Keratinocyte (primary cell): ENCODE measurements at regions not wholly inside any gene's neighbourhood (a gene's known extent, or its start where the extent isn't known, plus 50 kb on each side); places are given as distances from the start of the nearest gene placed in this dataset.

Experiments
- DNase-seq: peaks from one replicate; pipeline ENCODE4 v3.0.0-alpha.2; 2011; ENCODE audit warnings: low read depth, missing footprints, low spot score
- FAIRE-seq: peaks from 2 replicates; lab custom pipeline; 2011; peaks lifted over from hg19 to GRCh38; lab: Jason Lieb, UNC
- H2AFZ ChIP-seq: 2 replicates; pipeline ENCODE4 v1.6.0; 2012; ENCODE audit warnings: low read length, control low read depth, inconsistent platforms; ENCODE audit not compliant: control insufficient read depth
- H3K27ac ChIP-seq: 2 replicates; pipeline ENCODE4 v1.5.1; 2011; ENCODE audit warnings: low read length; ENCODE audit not compliant: control insufficient read depth, insufficient read depth
- H3K27me3 ChIP-seq: 3 replicates; pipeline ENCODE4 v1.6.0; 2011; ENCODE audit warnings: low read length; ENCODE audit not compliant: control insufficient read depth, insufficient read depth; ENCODE audit errors: extremely low read depth
- H3K36me3 ChIP-seq, 2 experiments: 2 replicates in 1 of 2; 3 replicates in 1 of 2; pipeline ENCODE4 v1.5.1; 2011; ENCODE audit warnings: low read length in 2 of 2, mild to moderate bottlenecking in 1 of 2; ENCODE audit not compliant: control insufficient read depth in 2 of 2, insufficient read depth in 2 of 2; ENCODE audit errors: extremely low read depth in 1 of 2
- H3K4me1 ChIP-seq: 3 replicates; pipeline ENCODE4 v1.5.1; 2011; ENCODE audit warnings: low read length; ENCODE audit not compliant: control insufficient read depth, insufficient read depth; ENCODE audit errors: extremely low read depth
- H3K4me2 ChIP-seq: 3 replicates; pipeline ENCODE4 v1.6.0; 2011; ENCODE audit warnings: low read depth, low read length; ENCODE audit not compliant: control insufficient read depth, insufficient read depth; ENCODE audit errors: extremely low read depth
- H3K4me3 ChIP-seq, 3 experiments: fragments of 200-600 bp in 1 of 3; sonication (generic) in 1 of 3; 2 replicates in 2 of 3; 3 replicates in 1 of 3; pipeline ENCODE4 v1.5.1; 2011 to 2016; ENCODE audit warnings: low read length in 3 of 3, mild to moderate bottlenecking in 3 of 3, control low read depth in 2 of 3, inconsistent platforms in 1 of 3, low read depth in 1 of 3, mixed read lengths in 1 of 3, mixed run types in 1 of 3, moderate library complexity in 1 of 3; ENCODE audit not compliant: control insufficient read depth in 2 of 3, insufficient read depth in 2 of 3; ENCODE audit errors: extremely low read depth in 1 of 3
- H3K79me2 ChIP-seq: 2 replicates; pipeline ENCODE4 v1.6.0; 2012; ENCODE audit warnings: low read length; ENCODE audit not compliant: control insufficient read depth, insufficient read depth
- H3K9ac ChIP-seq: 3 replicates; pipeline ENCODE4 v1.6.0; 2011; ENCODE audit warnings: low read length; ENCODE audit not compliant: control insufficient read depth, insufficient read depth; ENCODE audit errors: extremely low read depth
- H3K9me1 ChIP-seq: 3 replicates; pipeline ENCODE4 v1.6.0; 2011; ENCODE audit warnings: low read length; ENCODE audit not compliant: control insufficient read depth, insufficient read depth; ENCODE audit errors: extremely low read depth
- H3K9me3 ChIP-seq: 2 replicates; pipeline ENCODE4 v1.5.1; 2012; ENCODE audit warnings: low read depth, low read length; ENCODE audit not compliant: control insufficient read depth
- H4K20me1 ChIP-seq: 3 replicates; pipeline ENCODE4 v1.6.0; 2011; ENCODE audit warnings: low read length; ENCODE audit not compliant: control insufficient read depth, insufficient read depth; ENCODE audit errors: extremely low read depth
- CTCF ChIP-seq, 3 experiments: IDR thresholded peaks in 1 of 3; conservative IDR thresholded peaks in 1 of 3; optimal IDR thresholded peaks in 1 of 3; 2 replicates in 2 of 3; 3 replicates in 1 of 3; pipeline versions ENCODE3 to v1.5.1; 2011; ENCODE audit warnings: low read length in 3 of 3, mild to moderate bottlenecking in 3 of 3, moderate library complexity in 2 of 3, control low read depth in 1 of 3, inconsistent platforms in 1 of 3; ENCODE audit not compliant: insufficient read depth in 2 of 3; ENCODE audit errors: extremely low read depth in 1 of 3
- EZH2 ChIP-seq: IDR thresholded peaks from one replicate; pipeline ENCODE4 v1.6.1; 2012; ENCODE audit warnings: inconsistent platforms, mild to moderate bottlenecking, low read length, moderate library complexity
- dilution Hi-C: fragments of 300-500 bp; cut with MboI; formaldehyde crosslinking; loops from one replicate; pipeline ENCODE4 v1.7.0; 2020; ENCODE audit warnings: low sequenced_read_pairs; ENCODE audit not compliant: extremely low pct_ligation_motif_present

GRCh38 chr20:24070679-24071078, 82.1 kb upstream of the GGTLC1 start:
- Histone ChIP-seq H3K4me1 (no peaks in the 10 kb centered on the region), H3K9ac (no peak overlapping the region), H3K36me3 (no peaks in the 10 kb centered on the region), H4K20me1 (no peaks in the 10 kb centered on the region), H3K9me3 (no peaks in the 10 kb centered on the region), H3K79me2 (no peaks in the 10 kb centered on the region), H2AFZ (no peak overlapping the region), H3K27me3 (no peaks in the 10 kb centered on the region), H3K9me1 (no peaks in the 10 kb centered on the region), H3K4me2 (no peak overlapping the region), H3K27ac (no peak overlapping the region), H3K4me3 (no peak overlapping the region)
- TF ChIP-seq CTCF (optimal IDR thresholded peaks at IDR 0.05 in 1 of 3, IDR thresholded peaks at IDR 0.05 in 1 of 3, conservative IDR thresholded peaks at IDR 0.05 in 1 of 3; ENCODE audit: extremely low read depth in 1 of 3, insufficient read depth in 2 of 3, low read length in 3 of 3) (no peak), EZH2 (no peak)
- dilution Hi-C loops, result no loop called here
- FAIRE-seq (no peak), DNase-seq (no peak)

- peak overlapping the region; percentile 11 for H2AFZ ChIP-seq
- no peak overlapping the region for H3K27ac ChIP-seq
- TF ChIP-seq CTCF (optimal IDR thresholded peaks at IDR 0.05 in 1 of 3, IDR thresholded peaks at IDR 0.05 in 1 of 3, conservative IDR thresholded peaks at IDR 0.05 in 1 of 3; ENCODE audit: extremely low read depth in 1 of 3, insufficient read depth in 2 of 3, low read length in 3 of 3), result no peak
- no peak for TF ChIP-seq EZH2
- H3K79me2 ChIP-seq, result no peaks in the 10 kb centered on the region
- H3K4me1 ChIP-seq, result no peaks in the 10 kb centered on the region
- no peaks in the 10 kb centered on the region for H3K9me1 ChIP-seq
- H3K4me3 ChIP-seq, result no peak overlapping the region
- no peaks in the 10 kb centered on the region for H3K36me3 ChIP-seq
- no peak for FAIRE-seq
- DNase-seq, result no peak
- H3K27me3 ChIP-seq, result no peaks in the 10 kb centered on the region
- no peaks in the 10 kb centered on the region for H3K9me3 ChIP-seq
- no peak overlapping the region for H3K9ac ChIP-seq
- H3K4me2 ChIP-seq, result no peak overlapping the region
- no peaks in the 10 kb centered on the region for H4K20me1 ChIP-seq
- dilution Hi-C loops, result no loop called here
These were observed 77.6 kb upstream of the GGTLC1 start for GRCh38 chr20:24066076-24066700.
